SK-MEL-5 (cell line): ENCODE measurements at regions not wholly inside any gene's neighbourhood (a gene's known extent, or its start where the extent isn't known, plus 50 kb on each side); places are given as distances from the start of the nearest gene placed in this dataset.

Experiments
- DNase-seq: peaks from one replicate; pipeline ENCODE4 v3.0.0-alpha.2; 2016; ENCODE audit warnings: low read depth, low spot score
- in situ Hi-C: cut with HindIII; loops from 2 replicates; pipeline ENCODE4 v1.10.0; 2016; ENCODE audit warnings: low sequenced_read_pairs, high pct_unique_total_duplicates, low pct_unique_long_range_greater_than_20kb

DNA sequence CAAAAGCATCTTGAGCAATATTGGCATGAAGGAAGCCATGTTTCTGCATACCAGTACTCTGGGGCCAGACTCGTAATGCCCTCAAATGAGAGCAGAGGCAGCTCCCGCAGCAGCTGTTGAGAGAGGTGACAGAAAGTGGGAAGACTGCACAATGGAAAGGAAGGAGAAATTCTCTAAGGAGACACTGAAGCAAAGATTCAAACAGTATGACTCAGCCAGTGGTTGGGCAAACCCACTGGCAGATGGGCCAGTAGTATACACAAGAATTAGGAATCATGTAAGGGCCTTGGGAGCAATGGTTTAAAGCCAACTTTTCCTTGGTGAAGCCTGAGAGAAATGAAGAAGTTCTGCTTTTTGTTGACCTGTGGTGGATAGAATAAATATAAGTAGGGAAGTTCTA lies 2092.7 kb upstream of the PIK3C3 start:
- in situ Hi-C loops = no loop called here
- DNase-seq = no peak

- no peak for DNase-seq
- in situ Hi-C loops = no loop called here
Observed at GRCh38 chr18:39854291-39854690, 2100.7 kb upstream of the PIK3C3 start.

- DNase-seq = no peak
- in situ Hi-C loops = no loop called here
Observed at GRCh38 chr18:39846265-39846664, 2108.8 kb upstream of the PIK3C3 start.

GRCh38 chr18:39845631-39846030 lies 2109.4 kb upstream of the PIK3C3 start:
- in situ Hi-C loops = no loop called here
- no peak for DNase-seq

DNA sequence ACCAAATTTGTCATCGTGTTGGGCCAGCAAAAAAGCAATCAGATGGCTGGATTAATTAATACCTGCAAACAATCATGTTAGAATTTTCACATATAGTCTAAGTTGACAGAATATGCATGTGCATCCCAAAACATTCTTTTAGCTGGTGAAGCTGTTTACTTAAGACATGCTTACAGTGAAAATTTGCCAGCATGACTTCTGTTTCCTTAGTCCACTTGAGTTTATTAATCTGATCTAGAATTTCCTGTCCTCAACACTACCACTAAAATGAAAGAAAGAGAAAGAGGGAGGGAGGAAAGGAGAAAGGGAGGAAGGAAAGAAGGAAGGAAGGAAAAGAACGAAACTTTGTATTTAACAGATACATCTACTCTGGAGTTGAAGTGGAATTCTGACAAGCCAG lies 2109.9 kb upstream of the PIK3C3 start:
- in situ Hi-C loops = no loop called here
- DNase-seq = no peak

DNA sequence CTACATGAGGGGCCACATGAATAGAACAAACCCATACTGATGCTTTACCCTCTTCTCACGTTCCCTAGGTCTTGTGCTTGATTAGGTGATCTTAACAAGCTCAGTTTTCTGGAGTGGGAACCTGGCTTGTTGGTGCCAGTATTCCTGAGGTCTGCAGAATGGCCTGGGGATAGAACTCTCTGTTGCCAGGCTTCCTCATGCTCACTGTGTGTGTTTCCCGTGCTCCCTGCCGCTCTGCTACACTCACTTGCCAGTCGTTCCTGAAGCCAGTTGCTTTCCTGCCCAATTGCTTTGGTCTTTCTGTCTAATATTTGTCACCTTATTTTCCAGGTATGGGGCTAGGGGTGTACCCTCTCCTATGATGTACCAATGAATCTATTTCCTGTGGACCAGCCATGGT lies 2111.5 kb upstream of the PIK3C3 start:
- in situ Hi-C loops = no loop called here
- no peak for DNase-seq

- no peak for DNase-seq
- in situ Hi-C loops = no loop called here
Observed at GRCh38 chr18:39842366-39842914, 2112.6 kb upstream of the PIK3C3 start.

DNA sequence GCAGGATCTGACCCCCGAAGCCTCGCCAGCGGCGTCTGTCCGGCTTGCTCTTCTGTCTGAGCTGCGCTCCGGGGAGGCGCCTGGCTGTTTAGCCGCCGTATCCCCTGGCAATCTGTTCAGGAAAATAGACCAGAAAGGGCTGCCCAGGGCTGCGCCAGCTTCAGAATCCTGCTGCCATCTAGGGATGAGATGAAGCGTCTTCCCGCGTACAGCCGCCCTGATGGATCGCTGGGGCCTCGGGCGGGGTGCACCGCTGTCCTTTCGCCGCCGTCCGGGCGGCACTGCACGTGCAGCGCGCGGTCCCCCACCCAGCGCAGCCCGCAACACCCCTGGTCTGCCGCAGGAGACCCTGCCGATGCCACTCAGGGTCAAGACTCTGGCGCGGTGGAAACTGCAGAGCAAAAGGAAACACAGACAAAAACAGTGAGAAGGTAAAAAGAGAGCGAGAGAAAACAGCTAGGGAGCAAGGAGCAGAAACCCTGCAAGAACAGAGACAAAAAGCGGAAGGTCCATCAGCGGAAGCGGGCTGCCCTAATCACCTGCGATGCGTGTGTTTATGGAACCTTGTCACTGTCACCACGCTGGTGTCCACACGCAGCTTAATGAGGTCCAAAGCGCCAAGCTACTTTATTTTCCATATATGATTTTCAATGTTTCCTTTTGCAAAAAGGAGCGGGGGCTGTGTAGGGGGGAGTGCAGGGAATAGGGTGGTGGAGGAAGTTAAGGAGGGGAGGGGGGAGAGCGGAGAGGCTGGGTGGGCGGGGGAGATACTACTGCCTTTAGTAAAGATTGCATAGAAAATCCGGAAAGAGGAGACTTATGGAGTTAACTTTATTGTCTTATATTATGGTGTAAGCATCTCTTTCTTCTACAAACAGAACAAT lies 2113.3 kb upstream of the PIK3C3 start:
- in situ Hi-C loops = no loop called here
- DNase-seq = peak; percentile 71

GRCh38 chr18:39840856-39841481 lies 2114.1 kb upstream of the PIK3C3 start:
- in situ Hi-C loops = no loop called here
- no peak for DNase-seq

- in situ Hi-C loops = no loop called here
- no peak for DNase-seq
Observed at GRCh38 chr18:39840406-39840805, 2114.6 kb upstream of the PIK3C3 start.

DNA sequence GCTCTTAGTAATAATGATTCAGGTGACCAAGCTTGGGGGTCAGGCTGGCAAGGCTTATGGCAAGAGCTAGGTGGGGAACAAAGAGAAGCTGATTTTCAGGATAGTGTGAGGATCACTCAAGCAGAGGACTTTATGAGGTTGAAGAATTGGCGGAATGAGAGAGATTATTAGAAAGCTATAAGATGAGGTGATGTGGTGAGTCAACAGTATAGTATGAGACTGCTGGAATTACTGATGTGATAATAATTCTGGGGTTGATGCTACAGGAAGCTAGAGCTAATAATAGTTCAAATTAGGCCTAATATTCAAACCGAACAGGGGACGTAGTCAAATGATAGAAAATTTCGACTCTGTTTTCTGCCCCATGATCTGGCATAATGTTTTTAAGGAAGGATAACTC lies 2115.3 kb upstream of the PIK3C3 start:
- in situ Hi-C loops = no loop called here
- DNase-seq = no peak

DNA sequence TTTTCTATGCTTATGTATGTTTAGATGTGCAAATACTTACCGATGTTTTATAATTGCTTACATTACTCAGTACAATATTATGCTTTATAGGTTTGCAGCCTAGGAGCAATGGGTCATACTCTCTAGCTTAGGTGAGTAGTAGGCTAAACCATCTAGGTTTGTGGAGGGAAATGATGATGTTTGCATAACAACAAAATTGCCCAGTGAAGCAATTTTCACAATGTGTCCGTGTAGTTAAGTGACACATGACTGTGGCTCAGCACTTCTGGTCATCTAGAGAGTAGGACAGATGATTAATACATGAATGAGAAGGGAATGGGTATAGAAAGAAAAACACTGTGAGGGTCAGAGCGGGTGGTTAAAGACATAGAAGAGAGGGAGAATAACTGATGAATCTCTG lies 2116.2 kb upstream of the PIK3C3 start:
- in situ Hi-C loops = no loop called here
- no peak for DNase-seq

DNA sequence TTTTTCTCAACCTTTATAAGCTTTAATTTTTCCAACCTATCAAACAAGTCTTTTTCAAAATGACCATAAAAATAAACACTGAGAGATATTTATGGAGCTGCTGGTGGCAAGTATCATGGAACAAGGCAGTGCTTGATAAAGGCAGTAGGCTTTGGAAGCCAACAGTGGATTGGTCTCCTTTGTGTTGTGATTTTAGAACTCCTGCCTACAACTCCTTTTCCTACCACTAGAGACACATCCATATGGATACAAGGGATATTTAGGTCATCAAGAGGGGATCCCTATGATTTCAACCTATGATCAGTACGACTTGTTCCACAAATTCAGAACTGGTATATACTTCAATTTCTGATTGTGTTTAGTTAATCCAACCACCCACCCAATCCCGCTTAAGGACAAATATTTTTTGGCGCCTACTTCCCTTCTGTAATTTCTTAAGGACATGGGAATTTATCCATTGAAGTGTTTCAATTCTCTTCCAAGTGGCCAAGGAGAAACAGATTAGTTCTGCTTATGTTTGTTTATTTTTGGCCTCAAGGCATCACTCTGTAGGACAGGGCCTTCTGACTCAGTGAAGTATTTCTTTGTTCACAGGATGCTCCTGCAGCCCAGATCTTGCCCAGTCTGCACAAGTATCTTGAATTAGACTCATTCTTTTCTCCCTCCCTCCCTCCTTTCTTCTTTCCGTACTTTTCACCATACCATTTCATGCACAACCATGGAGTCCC lies 2119.6 kb upstream of the PIK3C3 start:
- peak; percentile 85 for DNase-seq
- in situ Hi-C loops = no loop called here

DNA sequence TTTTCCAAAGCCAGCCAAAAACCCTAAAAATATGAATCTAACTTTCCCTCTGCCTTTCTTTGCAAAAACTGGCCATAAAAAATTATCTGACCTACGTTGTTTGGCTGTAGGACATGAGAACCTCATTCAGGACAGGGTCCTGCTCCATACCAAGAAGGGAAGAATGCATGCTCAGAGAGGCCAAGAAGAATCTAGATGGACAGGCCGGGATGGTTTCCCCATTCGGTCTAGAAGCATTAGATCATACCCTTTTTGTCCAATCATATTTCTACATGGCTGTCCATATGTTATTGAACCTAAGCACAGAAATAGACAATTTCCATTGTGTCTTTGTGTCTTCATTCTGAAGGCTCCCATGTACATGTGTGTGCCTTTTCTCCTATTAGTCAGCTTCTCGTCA lies 2120.4 kb upstream of the PIK3C3 start:
- no peak for DNase-seq
- in situ Hi-C loops = no loop called here

DNA sequence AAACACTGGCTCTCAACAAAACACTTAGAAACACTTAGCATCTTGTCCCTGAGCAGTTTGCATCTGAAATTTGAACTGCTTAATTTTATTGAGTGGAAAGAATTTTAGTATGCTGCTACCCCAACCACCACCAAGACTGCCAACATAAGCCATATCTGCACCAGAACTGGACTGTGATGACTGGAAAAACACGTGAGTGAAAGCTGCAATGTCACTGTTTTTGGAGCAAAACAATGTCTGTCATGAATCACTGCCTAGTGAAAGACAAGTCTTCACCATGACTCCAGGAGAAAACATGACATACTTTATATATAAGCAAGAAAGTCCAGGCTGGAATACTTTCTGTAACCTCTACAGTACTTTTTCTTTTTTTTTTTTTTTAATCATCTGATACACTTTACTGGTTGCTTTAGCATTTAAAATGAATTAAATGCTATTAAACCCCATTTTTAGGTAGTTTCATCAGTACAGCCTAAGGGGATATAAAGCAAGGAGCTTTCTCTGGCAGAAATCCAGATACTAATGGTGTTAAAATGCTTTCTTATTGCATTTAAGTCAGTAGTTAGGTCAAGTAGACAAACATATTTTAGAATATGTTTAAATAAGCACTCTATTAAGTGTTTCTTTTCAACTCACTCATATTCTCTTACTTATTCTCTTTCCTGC lies 2129.4 kb upstream of the PIK3C3 start:
- DNase-seq = no peak
- in situ Hi-C loops = no loop called here

DNA sequence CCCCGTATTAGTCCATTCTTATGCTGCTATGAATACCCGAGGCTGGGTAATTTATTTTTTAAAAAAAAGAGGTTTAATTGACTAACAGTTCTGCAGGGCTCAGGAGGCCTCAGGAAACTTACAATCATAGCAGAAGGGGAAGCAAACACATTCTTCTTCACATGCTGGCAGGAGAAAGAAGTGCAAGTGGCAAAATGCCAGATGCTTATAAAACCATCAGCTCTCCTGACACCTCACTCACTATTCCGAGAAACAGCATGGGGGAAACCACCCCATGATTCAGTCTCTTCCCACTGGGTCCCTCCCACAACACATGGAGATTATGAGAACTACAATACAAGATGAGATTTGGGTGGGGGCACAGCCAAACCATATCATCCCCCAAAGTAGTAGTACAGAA lies 2148.5 kb upstream of the PIK3C3 start:
- DNase-seq = peak; percentile 11

GRCh38 chr18:39805218-39805617 lies 2149.8 kb upstream of the PIK3C3 start:
- DNase-seq = no peak
- in situ Hi-C loops = no loop called here

More for the DNA sequence above, 2148.5 kb upstream of the PIK3C3 start:
- in situ Hi-C loops = no loop called here
